ENCODE measurements at regions not wholly inside any gene's neighbourhood (a gene's known extent, or its start where the extent isn't known, plus 50 kb on each side); places are given as distances from the start of the nearest gene placed in this dataset.
A peak's percentile ranks its signal among the peaks of the same experiment; 100 is the strongest.

DNA sequence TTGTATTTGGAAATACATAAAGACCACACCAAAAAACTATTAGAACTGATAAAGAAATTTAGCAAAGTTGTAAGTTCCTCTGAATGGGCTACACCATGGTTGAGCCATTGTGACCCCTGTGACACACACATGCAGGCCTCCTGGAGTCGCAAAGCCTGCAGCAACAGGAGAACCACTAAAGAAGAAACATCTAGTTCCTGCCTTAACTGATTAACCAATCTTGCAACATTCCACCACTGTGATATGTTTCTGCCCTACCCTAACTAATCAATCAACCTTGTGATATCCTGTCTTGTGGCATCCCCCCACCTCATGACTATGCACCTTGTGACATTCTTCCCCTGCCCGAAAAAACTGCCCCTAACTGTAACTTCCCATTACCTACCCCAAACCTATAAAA, 401.8 kb downstream of the PRDM5 start:
- TF ChIP-seq, protein P1, sequence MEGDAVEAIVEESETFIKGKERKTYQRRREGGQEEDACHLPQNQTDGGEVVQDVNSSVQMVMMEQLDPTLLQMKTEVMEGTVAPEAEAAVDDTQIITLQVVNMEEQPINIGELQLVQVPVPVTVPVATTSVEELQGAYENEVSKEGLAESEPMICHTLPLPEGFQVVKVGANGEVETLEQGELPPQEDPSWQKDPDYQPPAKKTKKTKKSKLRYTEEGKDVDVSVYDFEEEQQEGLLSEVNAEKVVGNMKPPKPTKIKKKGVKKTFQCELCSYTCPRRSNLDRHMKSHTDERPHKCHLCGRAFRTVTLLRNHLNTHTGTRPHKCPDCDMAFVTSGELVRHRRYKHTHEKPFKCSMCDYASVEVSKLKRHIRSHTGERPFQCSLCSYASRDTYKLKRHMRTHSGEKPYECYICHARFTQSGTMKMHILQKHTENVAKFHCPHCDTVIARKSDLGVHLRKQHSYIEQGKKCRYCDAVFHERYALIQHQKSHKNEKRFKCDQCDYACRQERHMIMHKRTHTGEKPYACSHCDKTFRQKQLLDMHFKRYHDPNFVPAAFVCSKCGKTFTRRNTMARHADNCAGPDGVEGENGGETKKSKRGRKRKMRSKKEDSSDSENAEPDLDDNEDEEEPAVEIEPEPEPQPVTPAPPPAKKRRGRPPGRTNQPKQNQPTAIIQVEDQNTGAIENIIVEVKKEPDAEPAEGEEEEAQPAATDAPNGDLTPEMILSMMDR (IDR thresholded peaks at IDR 0.05; ENCODE audit: low read depth, low read length) = no peak
- in situ Hi-C loops (cut with HindIII; ENCODE audit: low sequenced_read_pairs) = no loop called here
- no peak for DNase-seq (ENCODE audit: low read depth, low spot score)
- H3K4me3 ChIP-seq (ENCODE audit: low read depth, low read length) = no peak overlapping the region

GRCh38 chr4:120517966-120518365, 404.6 kb downstream of the PRDM5 start:
- TF ChIP-seq, protein P1 (IDR thresholded peaks at IDR 0.05; ENCODE audit: low read depth, low read length) = no peak
- no peak overlapping the region for H3K4me3 ChIP-seq (ENCODE audit: low read depth, low read length)
- in situ Hi-C loops (cut with HindIII; ENCODE audit: low sequenced_read_pairs) = no loop called here
- peak; percentile 75 for DNase-seq (ENCODE audit: low read depth, low spot score)

- no peak overlapping the region for H3K4me3 ChIP-seq (ENCODE audit: low read depth, low read length)
- TF ChIP-seq, protein P1 (IDR thresholded peaks at IDR 0.05; ENCODE audit: low read depth, low read length) = no peak
- DNase-seq (ENCODE audit: low read depth, low spot score) = no peak
- in situ Hi-C loops (cut with HindIII; ENCODE audit: low sequenced_read_pairs) = no loop called here
Measured at GRCh38 chr4:120509719-120510118, 412.8 kb downstream of the PRDM5 start.

DNA sequence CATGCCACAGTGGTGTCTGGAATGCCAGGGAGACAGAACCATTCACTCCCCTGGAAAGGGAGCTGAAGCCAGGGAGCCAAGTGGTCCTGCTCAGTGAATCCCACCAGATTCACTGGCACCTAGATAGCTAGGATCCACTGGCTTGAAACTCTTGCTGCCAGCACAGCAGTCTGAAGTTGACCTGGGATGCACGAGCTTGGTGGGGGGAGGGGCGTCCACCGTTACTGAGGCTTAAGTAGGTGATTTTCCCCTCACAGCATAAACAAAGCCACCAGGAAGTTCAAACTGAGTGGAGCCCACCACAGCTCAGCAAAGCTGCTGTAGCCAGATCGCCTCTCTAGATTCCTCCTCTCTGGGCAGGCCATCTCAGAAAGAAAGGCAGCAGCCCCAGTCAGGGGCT, 413.3 kb downstream of the PRDM5 start:
- DNase-seq (ENCODE audit: low read depth, low spot score) = no peak
- H3K4me3 ChIP-seq (ENCODE audit: low read depth, low read length) = no peak overlapping the region
- TF ChIP-seq, protein P1 (IDR thresholded peaks at IDR 0.05; ENCODE audit: low read depth, low read length) = no peak
- in situ Hi-C loops (cut with HindIII; ENCODE audit: low sequenced_read_pairs) = no loop called here

GRCh38 chr4:120508036-120508435, 414.5 kb downstream of the PRDM5 start:
- no peak overlapping the region for H3K4me3 ChIP-seq (ENCODE audit: low read depth, low read length)
- TF ChIP-seq, protein P1 (IDR thresholded peaks at IDR 0.05; ENCODE audit: low read depth, low read length) = no peak
- no peak for DNase-seq (ENCODE audit: low read depth, low spot score)
- in situ Hi-C loops (cut with HindIII; ENCODE audit: low sequenced_read_pairs) = no loop called here

DNA sequence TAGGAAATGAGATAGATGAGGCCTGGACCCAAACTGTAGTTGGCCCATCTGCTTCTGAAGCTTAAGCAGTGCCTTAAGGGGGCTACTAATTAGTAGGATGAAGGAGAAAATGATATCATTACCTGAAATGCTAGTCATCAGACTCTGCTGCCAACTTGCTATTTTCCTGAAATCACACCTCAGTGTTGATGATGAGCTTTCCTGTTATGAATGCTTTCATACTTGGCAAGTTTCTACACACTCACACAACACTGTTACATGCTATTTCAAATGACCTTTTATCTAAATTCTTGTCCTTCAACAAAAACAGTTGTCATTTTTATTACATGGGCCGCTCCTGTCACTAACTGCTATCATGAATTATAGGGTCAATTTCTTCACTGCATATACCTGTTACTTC, 416.0 kb downstream of the PRDM5 start:
- H3K4me3 ChIP-seq (ENCODE audit: low read depth, low read length) = no peak overlapping the region
- DNase-seq (ENCODE audit: low read depth, low spot score) = no peak
- in situ Hi-C loops (cut with HindIII; ENCODE audit: low sequenced_read_pairs) = no loop called here

More for the DNA sequence above, 416.0 kb downstream of the PRDM5 start:
- TF ChIP-seq, protein P1 (IDR thresholded peaks at IDR 0.05; ENCODE audit: low read depth, low read length) = no peak
